Neural progenitor cell (in vitro differentiated cells): ENCODE measurements at regions not wholly inside any gene's neighbourhood (a gene's known extent, or its start where the extent isn't known, plus 50 kb on each side); places are given as distances from the start of the nearest gene placed in this dataset.
"Not testable (repeated sequence)": the region's sequence is repeated elsewhere in the genome, so short reads cannot be mapped to it uniquely, and the experiment has no call there.

Experiments
- DNase-seq: peaks from one replicate; pipeline ENCODE4 v3.0.0-alpha.2; 2016; ENCODE audit warnings: low spot score
- H2AFZ ChIP-seq: fragments of 200-600 bp; sonication (generic); replicated peaks from 2 replicates; pipeline ENCODE4 v1.6.1; 2016; ENCODE audit warnings: antibody characterized with exemption
- H3F3A ChIP-seq: fragments of 200-600 bp; sonication (generic); 2 replicates; pipeline ENCODE4 v1.6.1; 2016; ENCODE audit warnings: antibody characterized with exemption, low read depth
- H3K27ac ChIP-seq: fragments of 200-600 bp; sonication (generic); 2 replicates; pipeline ENCODE4 v1.5.1; 2016; ENCODE audit warnings: mild to moderate bottlenecking
- H3K27me3 ChIP-seq: fragments of 200-600 bp; sonication (generic); 2 replicates; pipeline ENCODE4 v1.6.1; 2016; ENCODE audit warnings: mild to moderate bottlenecking, moderate library complexity
- H3K36me3 ChIP-seq: fragments of 200-600 bp; sonication (generic); 2 replicates; pipeline ENCODE4 v1.5.1; 2016
- H3K4me1 ChIP-seq: fragments of 200-600 bp; sonication (generic); 2 replicates; pipeline ENCODE4 v1.6.1; 2016; ENCODE audit warnings: mixed run types
- H3K4me2 ChIP-seq: fragments of 200-600 bp; sonication (generic); 2 replicates; pipeline ENCODE4 v1.6.1; 2016
- H3K4me3 ChIP-seq: fragments of 200-600 bp; sonication (generic); 2 replicates; pipeline ENCODE4 v1.5.1; 2016
- H3K79me2 ChIP-seq: fragments of 200-600 bp; sonication (generic); 2 replicates; pipeline ENCODE4 v1.6.1; 2016; ENCODE audit warnings: low read depth
- H3K9ac ChIP-seq: fragments of 200-600 bp; sonication (generic); 2 replicates; pipeline ENCODE4 v1.6.1; 2016
- H3K9me3 ChIP-seq: fragments of 200-600 bp; sonication (generic); 2 replicates; pipeline ENCODE4 v1.5.1; 2016; ENCODE audit warnings: low read depth
- H4K20me1 ChIP-seq: fragments of 200-600 bp; sonication (generic); 2 replicates; pipeline ENCODE4 v1.6.1; 2016; ENCODE audit warnings: low read depth
- H3K27ac Mint-ChIP-seq: 3 replicates; pipeline ENCODE4 v1.8.0; 2021; ENCODE audit warnings: mixed read lengths
- H3K27me3 Mint-ChIP-seq: 2 replicates; pipeline ENCODE4 v1.8.0; 2022; ENCODE audit warnings: low read depth, mild to moderate bottlenecking, inconsistent platforms, moderate library complexity, mixed read lengths; ENCODE audit not compliant: insufficient read depth
- H3K36me3 Mint-ChIP-seq: 3 replicates; pipeline ENCODE4 v1.8.0; 2021; ENCODE audit warnings: mixed read lengths
- H3K4me1 Mint-ChIP-seq: 3 replicates; pipeline ENCODE4 v1.8.0; 2021; ENCODE audit warnings: mixed read lengths
- H3K4me3 Mint-ChIP-seq: 3 replicates; pipeline ENCODE4 v1.8.0; 2021; ENCODE audit warnings: mild to moderate bottlenecking, moderate library complexity, mixed read lengths
- H3K9me3 Mint-ChIP-seq: 3 replicates; pipeline ENCODE4 v1.8.0; 2020; ENCODE audit warnings: mixed read lengths
- EZH2 ChIP-seq: fragments of 200-600 bp; sonication (generic); IDR thresholded peaks from 2 replicates; pipeline ENCODE4 v1.6.1; 2017; ENCODE audit warnings: antibody characterized with exemption, mild to moderate bottlenecking, moderate library complexity
- EZH2phosphoT487 ChIP-seq: fragments of 200-600 bp; sonication (generic); IDR thresholded peaks from 2 replicates; pipeline ENCODE4 v1.6.1; 2017; ENCODE audit warnings: antibody characterized with exemption
- TF ChIP-seq, protein P1 (sequence below): fragments of 200-600 bp; sonication (generic); IDR thresholded peaks from 2 replicates; pipeline ENCODE4 v1.5.1; 2017; ENCODE audit warnings: antibody characterized with exemption, mild to moderate bottlenecking

DNA sequence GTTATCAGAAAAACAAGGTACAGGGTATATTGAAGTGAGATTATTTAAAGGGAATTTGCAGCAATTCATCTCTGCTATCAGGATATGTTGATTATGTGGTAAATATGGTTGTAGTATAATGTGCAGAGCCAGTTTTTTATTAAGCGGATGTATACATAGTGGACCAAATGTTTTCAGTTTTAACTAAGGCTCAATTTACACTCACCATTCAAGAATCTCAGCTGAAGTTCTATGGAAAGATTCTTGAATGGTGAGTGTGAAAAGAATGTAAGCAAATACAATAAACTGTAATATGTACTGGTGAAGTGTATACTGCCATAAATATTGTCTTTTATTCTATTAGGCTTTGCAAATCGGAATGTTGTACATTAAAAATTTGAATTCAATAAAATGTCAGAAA lies 895.9 kb upstream of the CDH10 start:
- Histone ChIP-seq H3K4me1 (no peaks in the 10 kb centered on the region), H2AFZ (no peak overlapping the region), H3K4me2 (no peak overlapping the region), H3K36me3 (no peaks in the 10 kb centered on the region), H3F3A (no peaks in the 10 kb centered on the region), H4K20me1 (no peaks in the 10 kb centered on the region), H3K4me3 (no peak overlapping the region), H3K9me3 (no peaks in the 10 kb centered on the region), H3K27ac (no peak overlapping the region), H3K9ac (no peak overlapping the region), H3K27me3 (no peaks in the 10 kb centered on the region), H3K79me2 (no peaks in the 10 kb centered on the region)
- H3K9me3 Mint-ChIP-seq: no peaks in the 10 kb centered on the region
- H3K4me1 Mint-ChIP-seq: no peaks in the 10 kb centered on the region
- H3K4me3 Mint-ChIP-seq: no peak overlapping the region
- no peak overlapping the region for H3K27ac Mint-ChIP-seq
- no peaks in the 10 kb centered on the region for H3K36me3 Mint-ChIP-seq
- no peaks in the 10 kb centered on the region for H3K27me3 Mint-ChIP-seq
- DNase-seq: no peak
- TF ChIP-seq EZH2phosphoT487 (no peak), EZH2 (no peak)

GRCh38 chr5:25539536-25539935 lies 894.8 kb upstream of the CDH10 start:
- peak overlapping the region; percentile 66 for H2AFZ ChIP-seq
- no peaks in the 10 kb centered on the region for H3K27me3 ChIP-seq
- H3F3A ChIP-seq: no peaks in the 10 kb centered on the region
- H3K4me3 ChIP-seq: no peak overlapping the region
- Mint-ChIP-seq H3K36me3 (no peaks in the 10 kb centered on the region), H3K4me1 (no peaks in the 10 kb centered on the region), H3K4me3 (no peak overlapping the region), H3K27ac (no peak overlapping the region), H3K27me3 (no peaks in the 10 kb centered on the region), H3K9me3 (no peaks in the 10 kb centered on the region)
- H3K36me3 ChIP-seq: no peaks in the 10 kb centered on the region
- TF ChIP-seq EZH2 (no peak), EZH2phosphoT487 (no peak)
- TF ChIP-seq, protein P1, sequence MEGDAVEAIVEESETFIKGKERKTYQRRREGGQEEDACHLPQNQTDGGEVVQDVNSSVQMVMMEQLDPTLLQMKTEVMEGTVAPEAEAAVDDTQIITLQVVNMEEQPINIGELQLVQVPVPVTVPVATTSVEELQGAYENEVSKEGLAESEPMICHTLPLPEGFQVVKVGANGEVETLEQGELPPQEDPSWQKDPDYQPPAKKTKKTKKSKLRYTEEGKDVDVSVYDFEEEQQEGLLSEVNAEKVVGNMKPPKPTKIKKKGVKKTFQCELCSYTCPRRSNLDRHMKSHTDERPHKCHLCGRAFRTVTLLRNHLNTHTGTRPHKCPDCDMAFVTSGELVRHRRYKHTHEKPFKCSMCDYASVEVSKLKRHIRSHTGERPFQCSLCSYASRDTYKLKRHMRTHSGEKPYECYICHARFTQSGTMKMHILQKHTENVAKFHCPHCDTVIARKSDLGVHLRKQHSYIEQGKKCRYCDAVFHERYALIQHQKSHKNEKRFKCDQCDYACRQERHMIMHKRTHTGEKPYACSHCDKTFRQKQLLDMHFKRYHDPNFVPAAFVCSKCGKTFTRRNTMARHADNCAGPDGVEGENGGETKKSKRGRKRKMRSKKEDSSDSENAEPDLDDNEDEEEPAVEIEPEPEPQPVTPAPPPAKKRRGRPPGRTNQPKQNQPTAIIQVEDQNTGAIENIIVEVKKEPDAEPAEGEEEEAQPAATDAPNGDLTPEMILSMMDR: no peak
- no peak overlapping the region for H3K4me2 ChIP-seq
- DNase-seq: no peak
- no peaks in the 10 kb centered on the region for H3K9me3 ChIP-seq
- no peak overlapping the region for H3K27ac ChIP-seq
- H3K4me1 ChIP-seq: no peaks in the 10 kb centered on the region
- no peaks in the 10 kb centered on the region for H3K79me2 ChIP-seq
- H3K9ac ChIP-seq: no peak overlapping the region
- H4K20me1 ChIP-seq: no peaks in the 10 kb centered on the region

DNA sequence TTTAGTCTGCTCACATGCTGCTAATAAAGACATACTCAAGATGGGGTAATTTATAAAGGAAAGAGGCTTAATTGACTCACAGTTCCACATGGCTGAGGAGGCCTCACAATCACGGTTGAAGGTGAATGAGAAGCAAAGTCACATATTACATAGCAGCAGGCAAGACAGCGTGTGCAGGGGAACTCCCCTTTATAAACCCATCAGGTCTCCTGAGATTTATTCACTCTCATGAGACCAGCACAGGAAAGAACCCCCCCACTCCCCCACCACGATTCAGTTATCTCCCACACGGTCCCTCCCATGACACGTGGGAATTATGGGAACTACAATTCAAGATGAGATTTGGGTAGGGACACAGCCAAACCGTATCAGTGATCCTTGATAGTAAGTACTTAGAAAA lies 891.7 kb upstream of the CDH10 start:
- not testable (repeated sequence) for H3K9me3 ChIP-seq, H3K4me2 ChIP-seq, H4K20me1 ChIP-seq, H3K36me3 ChIP-seq, H3K27ac Mint-ChIP-seq, H3K36me3 Mint-ChIP-seq, H3K27me3 ChIP-seq, H3K9ac ChIP-seq, H3K27ac ChIP-seq, H3K9me3 Mint-ChIP-seq, H2AFZ ChIP-seq, H3K4me1 ChIP-seq, H3F3A ChIP-seq, H3K4me3 Mint-ChIP-seq, H3K27me3 Mint-ChIP-seq, DNase-seq, H3K4me1 Mint-ChIP-seq, H3K79me2 ChIP-seq, H3K4me3 ChIP-seq

- no peaks in the 10 kb centered on the region for H3F3A ChIP-seq
- H3K9me3 ChIP-seq: no peaks in the 10 kb centered on the region
- no peak overlapping the region for H3K4me3 ChIP-seq
- H3K4me2 ChIP-seq: no peak overlapping the region
- Mint-ChIP-seq H3K36me3 (no peaks in the 10 kb centered on the region), H3K27me3 (no peaks in the 10 kb centered on the region), H3K27ac (peak overlapping the region; percentile 4), H3K9me3 (peaks cover 4% of the 10 kb centered on the region), H3K4me3 (no peak overlapping the region), H3K4me1 (peaks cover 4% of the 10 kb centered on the region)
- H3K4me1 ChIP-seq: no peaks in the 10 kb centered on the region
- H2AFZ ChIP-seq: no peak overlapping the region
- no peak overlapping the region for H3K9ac ChIP-seq
- H3K27me3 ChIP-seq: no peaks in the 10 kb centered on the region
- H3K27ac ChIP-seq: no peak overlapping the region
- H4K20me1 ChIP-seq: no peaks in the 10 kb centered on the region
- no peaks in the 10 kb centered on the region for H3K36me3 ChIP-seq
- no peaks in the 10 kb centered on the region for H3K79me2 ChIP-seq
- DNase-seq: no peak
- no peak for TF ChIP-seq EZH2
- TF ChIP-seq, protein P1: no peak
- TF ChIP-seq EZH2phosphoT487: no peak
These were observed 871.4 kb upstream of the CDH10 start for GRCh38 chr5:25516141-25516540.
